Tibial nerve (tissue), 4 donors: ENCODE measurements at regions not wholly inside any gene's neighbourhood (a gene's known extent, or its start where the extent isn't known, plus 50 kb on each side); places are given as distances from the start of the nearest gene placed in this dataset.

ENCODE experiments used
- EP300 ChIP-seq, 2 donors: sonication (generic); formaldehyde crosslinking; IDR thresholded peaks; one replicate each; pipeline ENCODE4 v1.6.1; 2017; ENCODE audit warnings: antibody characterized with exemption in 2 of 2, mild to moderate bottlenecking in 1 of 2
- POLR2A ChIP-seq, 2 donors: fragments of 450-650 bp; IDR thresholded peaks; one replicate each; pipeline ENCODE4 v1.6.1; 2017; ENCODE audit warnings: antibody characterized with exemption in 2 of 2, mild to moderate bottlenecking in 2 of 2, moderate library complexity in 2 of 2
- TF ChIP-seq, protein P1 (sequence below), 5 experiments: fragments of 200-600 bp in 3 of 5; fragments of 450-650 bp in 2 of 5; sonication (generic) in 3 of 5; IDR thresholded peaks; one replicate each; pipeline ENCODE4 v1.5.1; 2016 to 2019; ENCODE audit warnings: antibody characterized with exemption in 5 of 5, mild to moderate bottlenecking in 3 of 5, moderate library complexity in 2 of 5

DNA sequence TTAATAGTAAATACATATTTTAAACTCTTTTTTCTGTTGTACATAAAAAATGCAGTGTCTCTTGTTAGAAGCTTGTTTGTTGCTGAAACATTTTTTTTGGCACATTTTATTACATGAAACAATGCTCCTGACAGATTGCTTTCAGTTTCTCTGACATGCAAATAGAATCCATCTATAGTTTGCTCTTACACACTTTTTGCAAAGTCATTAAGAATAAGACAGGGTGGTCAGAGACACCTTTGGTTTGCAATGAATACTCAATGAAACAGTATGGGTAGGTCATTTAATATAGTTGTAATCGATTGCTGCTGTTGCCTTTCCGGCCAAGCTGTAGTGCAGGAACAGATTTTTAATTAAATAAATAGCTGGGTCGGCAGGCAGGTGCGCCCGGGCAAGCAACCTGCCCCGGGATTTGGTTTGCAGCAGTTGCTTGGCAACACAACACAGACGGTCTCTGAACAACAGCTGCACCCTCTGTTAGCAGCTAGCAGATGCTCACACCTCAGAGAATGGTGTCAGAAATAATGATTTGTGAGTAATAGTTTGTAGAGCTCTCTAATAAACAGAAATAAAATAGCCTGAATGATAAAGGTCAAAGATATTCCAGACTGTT lies 115.7 kb upstream of the CACNA2D1 start:
- TF ChIP-seq, protein P1, sequence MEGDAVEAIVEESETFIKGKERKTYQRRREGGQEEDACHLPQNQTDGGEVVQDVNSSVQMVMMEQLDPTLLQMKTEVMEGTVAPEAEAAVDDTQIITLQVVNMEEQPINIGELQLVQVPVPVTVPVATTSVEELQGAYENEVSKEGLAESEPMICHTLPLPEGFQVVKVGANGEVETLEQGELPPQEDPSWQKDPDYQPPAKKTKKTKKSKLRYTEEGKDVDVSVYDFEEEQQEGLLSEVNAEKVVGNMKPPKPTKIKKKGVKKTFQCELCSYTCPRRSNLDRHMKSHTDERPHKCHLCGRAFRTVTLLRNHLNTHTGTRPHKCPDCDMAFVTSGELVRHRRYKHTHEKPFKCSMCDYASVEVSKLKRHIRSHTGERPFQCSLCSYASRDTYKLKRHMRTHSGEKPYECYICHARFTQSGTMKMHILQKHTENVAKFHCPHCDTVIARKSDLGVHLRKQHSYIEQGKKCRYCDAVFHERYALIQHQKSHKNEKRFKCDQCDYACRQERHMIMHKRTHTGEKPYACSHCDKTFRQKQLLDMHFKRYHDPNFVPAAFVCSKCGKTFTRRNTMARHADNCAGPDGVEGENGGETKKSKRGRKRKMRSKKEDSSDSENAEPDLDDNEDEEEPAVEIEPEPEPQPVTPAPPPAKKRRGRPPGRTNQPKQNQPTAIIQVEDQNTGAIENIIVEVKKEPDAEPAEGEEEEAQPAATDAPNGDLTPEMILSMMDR (IDR thresholded peaks at IDR 0.05), result no peak
- TF ChIP-seq POLR2A (IDR thresholded peaks at IDR 0.05) (no peak), EP300 (IDR thresholded peaks at IDR 0.05) (no peak)
